HuH-7.5 (cell line): ENCODE measurements at regions not wholly inside any gene's neighbourhood (a gene's known extent, or its start where the extent isn't known, plus 50 kb on each side); places are given as distances from the start of the nearest gene placed in this dataset.
A peak's percentile ranks its signal among the peaks of the same experiment; 100 is the strongest.

Source experiments
- DNase-seq: peaks from one replicate; pipeline ENCODE4 v3.0.0; 2011; ENCODE audit warnings: low spot score

DNA sequence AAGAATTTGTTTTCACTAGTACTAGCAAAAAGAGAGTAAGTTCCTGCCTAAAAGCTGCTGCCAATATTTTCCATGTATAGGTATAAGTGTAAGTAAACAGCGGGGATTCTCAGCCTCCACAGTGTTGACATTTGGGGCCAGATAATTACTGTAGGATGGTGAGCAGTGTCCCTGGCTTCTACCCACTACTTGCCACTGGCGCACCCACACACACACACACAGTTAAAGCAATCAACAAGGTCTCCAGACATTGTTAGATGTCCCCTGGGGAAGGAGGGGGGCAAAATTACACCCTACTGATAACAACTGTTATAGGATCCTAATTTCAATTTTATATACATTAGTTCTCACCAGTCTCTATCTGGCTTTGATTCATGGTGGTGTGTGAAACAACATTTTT is 417.0 kb upstream of the PSMD7 start:
- no peak for DNase-seq

DNA sequence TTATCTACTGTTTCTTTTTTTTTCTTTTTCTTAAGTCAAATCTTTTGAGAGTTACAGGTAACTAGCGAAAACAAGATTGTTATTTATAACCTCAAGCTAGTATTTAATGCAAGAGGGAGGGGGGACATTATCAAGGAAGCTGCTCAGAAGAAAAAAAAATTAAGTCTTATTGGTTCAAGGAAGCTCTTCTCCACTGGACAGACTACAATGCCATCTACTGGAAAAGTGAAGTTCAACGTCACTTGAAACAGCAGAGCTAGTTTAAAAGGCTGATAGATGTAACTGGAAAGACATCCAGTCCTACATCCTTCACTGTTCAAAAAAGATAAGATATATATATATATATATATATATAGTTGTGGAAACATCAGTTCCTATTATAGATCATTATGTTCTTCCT is 418.0 kb upstream of the PSMD7 start:
- peak; percentile 29 for DNase-seq

DNA sequence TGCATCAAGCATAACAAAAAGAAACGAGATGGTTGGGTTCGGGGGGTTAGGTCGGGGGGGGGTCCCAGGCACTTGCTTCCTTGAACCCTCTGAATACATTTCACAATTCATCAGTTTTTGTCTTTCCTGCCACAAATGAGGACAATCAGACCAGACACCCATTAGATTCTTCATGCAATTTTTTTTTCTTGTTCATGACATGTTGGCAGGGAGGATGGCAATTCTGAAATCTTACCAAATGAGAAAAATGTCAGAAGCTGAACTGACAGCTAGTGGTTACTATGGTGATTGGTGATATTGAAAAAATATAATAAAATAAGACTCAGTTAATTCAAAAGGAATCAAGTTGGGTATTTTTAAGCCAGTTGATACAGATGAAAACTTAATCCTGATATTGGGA is 419.5 kb upstream of the PSMD7 start:
- no peak for DNase-seq

DNA sequence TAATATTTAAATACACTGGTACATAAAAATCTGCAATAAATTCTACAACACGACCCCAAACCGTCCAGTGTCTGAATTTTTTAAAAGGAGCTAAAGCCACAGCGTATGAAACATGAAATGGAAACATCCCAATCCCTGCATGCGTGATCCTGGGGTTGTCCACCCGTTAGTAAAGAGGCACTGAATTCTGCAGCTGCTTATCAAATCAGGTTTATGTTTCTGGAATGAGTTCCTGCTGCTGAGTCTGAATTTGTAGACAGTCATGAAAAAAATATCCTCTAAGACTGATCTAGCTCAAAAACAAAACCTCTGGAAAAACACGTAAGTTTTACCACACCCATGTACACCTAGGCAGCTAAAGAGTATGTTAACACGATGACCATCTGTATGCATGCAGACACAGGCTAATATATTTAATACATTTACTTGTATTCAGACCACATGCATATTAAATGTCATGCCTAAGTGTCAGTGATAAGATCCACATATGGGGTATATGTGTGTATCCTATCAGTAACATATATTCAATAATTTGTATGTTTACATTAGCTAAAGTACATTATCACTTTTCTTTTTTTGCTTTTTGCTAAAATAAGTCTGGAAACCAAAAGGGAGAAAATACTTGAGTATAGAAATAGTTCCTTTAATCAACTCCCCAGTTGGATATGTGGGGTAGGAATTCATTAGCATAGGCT is 420.5 kb upstream of the PSMD7 start:
- DNase-seq = no peak

DNA sequence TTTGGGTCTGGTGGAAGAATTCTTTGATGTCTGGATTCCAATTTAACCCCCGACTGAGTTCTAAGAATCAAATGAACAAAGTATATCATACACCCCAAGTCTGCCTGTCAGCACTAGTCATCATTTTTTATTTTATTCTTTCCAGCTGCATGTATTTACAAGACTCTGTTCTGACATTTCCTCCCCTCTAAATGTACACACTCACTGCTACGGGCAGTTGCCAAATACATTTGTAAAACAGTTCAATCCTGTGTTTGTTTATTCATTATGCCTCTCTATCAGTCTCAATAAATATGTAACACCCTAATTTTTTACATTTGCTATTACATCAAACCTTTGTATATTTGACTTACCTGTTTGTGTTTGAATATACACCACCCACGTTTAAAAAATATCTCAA is 422.3 kb upstream of the PSMD7 start:
- DNase-seq = no peak

DNA sequence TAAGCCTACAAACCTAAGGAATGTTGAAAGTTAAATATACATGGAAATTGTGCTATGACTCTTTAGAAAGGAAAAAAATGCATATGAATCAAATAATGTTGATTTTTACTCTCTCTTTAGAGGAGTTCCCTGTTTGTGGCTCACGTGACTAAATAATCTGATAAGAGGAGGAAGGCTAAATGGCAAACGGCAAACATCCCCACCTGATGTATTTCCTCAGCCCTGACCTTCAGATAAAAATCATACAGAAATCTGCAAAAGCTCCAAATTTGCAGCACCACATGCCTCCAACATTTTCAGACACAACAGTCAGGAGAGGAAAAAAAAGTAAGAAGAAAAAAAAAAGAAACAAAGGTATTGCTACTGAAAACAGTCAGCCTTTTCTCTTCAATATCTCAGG is 423.0 kb upstream of the PSMD7 start:
- no peak for DNase-seq

DNA sequence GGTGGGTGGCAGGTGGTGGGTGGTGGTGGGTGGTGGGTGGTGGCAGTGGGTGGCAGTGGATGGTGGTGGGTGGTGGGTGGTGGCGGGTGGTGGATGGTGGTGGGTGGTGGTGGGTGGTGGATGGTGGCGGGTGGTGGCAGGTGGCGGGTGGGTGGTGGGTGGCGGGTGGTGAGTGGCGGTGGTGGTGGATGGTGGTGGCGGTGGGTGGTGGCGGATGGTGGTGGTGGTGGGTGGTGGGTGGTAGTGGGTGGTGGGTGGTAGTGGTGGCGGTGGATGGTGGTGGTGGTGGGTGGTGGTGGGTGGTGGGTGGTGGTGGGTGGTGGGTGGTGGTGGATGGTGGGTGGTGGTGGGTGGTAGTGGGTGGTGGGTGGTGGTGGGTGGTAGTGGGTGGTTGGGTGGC is 423.8 kb upstream of the PSMD7 start:
- no peak for DNase-seq

DNA sequence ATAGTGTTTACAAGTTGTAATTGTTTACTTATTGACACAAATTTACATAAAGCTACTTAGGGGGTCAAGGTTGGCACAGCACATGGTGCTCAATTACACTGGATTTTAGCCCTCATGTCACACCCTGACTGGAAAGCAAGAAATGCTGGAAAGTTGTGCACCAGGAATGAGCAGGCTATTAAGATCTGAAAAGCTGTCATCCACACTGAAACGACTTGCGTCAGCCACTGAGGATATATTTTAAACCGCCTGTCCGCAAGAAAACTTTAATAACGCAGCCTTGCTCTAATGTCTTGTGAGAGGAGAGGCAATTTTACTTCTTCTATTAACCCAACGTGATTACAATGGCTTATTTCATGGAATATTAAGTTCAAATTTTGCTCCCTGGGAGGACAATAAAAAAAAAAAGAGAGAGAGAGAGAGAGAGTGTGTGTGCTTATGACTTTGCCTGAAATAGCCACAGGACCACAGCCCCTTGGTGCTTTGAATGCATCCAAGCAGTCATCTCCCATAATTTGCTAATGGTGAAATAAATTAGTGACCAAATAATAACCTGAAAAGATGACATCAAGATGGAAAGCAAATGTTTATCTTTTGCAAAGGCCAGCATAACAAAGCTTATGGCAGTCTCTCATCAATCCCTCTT is 425.4 kb upstream of the PSMD7 start:
- DNase-seq = no peak

DNA sequence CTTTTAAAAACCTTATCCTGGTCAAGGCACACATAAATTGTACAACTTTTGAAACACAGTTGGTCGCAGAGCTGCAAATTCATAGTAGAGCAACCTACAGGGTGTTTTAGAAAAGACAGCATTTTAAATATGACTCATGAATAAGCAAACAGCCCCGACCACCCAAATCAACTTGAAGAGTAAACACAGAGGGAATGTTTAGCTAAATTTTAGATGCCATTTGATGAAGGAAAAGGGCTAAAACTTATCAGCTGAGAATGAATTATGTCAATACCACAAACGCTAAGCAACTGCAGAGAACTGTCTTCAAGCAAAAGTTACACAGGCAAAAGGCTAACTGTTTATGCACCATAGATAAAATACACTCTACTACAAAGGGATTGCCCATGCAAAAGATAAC is 427.5 kb upstream of the PSMD7 start:
- no peak for DNase-seq

DNA sequence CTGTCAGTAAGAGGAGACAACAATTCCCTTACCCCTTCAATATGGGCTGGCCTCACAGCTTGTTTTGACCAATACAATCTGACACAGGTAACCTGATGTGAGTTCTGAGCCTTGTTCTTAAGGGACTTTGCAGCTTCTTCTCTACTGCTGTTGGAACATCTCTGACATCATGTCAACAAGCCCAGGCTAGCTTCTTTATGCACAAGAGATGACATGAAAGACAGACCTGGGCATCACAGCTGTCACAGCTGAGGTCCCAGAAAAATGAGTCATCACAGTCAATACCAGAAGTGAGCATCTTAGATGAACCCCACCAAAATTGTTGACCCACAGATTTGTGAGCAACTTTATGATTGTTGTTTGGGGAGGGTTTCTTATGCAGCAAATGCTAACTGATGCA is 431.7 kb upstream of the PSMD7 start:
- DNase-seq = no peak

DNA sequence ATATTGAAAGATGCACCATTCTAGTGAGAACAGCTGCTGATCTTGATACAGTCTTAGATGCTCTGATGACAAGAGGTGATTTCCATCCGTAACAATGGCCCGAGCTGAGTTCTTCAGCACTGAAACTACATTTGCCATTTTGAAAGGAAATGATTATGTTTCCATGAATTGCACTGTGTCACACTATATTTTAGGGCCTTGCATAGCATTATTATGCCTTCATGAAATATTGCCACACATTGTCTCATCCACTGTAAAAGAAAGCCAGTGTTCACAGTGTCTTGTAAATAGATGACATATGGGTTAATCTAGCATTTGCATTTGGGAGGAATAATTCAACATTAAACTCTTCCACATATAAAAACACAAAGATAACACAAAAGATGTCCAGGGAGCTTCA is 438.3 kb upstream of the PSMD7 start:
- DNase-seq = no peak

DNA sequence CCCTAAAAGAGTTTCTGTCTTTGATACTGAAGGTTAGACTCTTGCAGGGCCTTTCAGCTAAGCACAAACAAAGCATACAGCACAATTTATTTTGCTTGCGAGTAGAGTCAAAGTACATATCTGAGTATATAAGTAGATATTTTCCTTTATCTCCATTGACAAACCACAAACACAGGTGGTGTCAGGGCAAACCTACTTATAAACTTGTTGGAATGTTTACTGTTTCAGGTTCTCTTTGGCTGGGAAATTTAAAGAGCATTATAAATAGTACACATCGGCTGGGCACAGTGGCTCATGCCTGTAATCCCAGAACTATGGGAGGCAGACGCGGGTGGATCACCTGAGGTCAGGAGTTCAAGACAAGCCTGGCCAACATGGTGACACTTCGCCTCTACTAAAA is 442.6 kb upstream of the PSMD7 start:
- no peak for DNase-seq

DNA sequence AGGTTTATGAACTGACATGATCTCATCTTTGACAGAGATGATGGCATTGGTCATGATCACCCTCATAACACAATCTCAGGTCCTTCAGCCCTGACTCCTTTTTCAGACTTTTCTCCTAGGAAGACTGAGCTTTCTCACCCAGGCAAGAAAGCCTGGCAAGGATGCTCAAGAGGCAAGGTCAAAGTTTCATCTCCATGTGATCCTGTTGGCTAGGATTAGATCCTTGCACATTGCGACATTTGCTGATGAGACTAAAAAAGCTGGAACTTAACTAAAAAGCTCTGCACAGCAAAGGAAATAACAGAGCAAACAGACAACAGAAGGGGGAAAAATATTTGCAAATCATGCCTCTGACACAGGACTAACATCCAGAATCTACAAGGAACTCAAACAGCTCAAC is 444.1 kb upstream of the PSMD7 start:
- no peak for DNase-seq

DNA sequence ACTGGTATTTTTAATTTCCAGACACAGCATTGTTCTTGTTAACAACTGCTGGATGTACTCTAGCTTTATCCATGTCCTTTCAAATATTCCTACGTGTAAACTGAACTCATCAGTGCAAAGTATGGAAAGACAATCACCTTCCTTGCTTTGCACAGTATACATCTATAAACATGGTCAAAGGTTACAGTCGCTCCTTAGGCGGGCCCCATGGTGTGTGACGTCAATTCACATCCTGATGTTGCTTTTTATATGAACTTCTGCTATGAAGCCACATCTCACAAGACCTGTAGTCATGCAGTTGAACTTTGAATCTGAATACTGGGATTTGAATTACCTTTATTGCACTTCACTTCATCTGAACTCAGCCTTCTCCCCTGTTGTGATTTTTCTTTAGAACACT is 447.6 kb upstream of the PSMD7 start:
- no peak for DNase-seq

DNA sequence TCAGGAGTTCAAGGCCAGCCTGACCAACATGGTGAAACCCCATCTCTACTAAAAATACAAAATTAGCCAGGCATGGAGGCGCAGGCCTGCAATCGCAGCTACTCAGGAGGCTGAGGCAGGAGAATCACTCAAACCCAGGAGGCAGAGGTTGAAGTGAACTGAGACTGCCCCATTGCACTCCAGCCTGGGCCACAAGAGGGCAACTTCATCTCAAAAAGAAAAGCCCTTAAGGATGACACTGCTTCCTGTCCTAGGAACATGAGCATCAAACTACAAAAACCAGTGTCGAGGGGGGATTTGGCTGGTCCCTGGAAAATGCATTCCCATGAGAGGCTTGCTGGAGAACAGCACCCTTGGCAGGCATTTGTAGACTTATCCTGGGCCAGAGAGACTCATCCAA is 449.5 kb upstream of the PSMD7 start:
- no peak for DNase-seq

DNA sequence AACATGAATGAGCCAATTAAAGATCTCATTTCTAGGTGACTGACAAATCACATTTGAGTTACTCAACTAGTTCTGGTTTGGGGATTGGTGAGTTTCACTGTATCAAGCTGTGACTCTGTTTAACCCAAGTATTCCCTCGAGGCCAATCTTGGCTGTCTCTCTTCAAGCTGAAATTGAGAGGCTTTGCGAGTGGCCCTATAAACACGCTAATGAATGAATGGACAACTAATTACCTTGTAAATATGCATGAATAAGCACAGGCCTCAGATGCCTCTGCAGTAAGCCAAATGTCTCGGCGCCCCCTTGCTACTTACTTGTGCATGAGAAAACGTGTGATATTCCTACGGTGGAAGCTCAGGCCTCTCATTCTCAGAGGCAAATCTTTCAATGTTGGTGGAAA is 450.3 kb upstream of the PSMD7 start:
- DNase-seq = no peak

DNA sequence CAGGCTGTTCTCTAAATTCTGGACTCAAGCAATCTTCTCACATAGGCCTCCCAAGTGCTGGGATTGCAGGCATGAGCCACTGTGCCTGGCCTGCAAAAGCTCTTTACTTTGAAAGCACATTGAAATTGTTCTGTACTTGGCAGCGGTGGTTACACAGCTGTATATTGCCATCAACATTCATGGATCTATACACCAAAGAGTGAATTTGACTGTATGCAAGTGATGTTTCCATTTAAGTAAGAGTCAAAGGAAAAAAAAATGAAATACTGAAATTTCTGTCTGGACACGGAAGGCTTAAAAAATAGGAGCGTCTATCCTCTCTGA is 450.6 kb upstream of the PSMD7 start:
- no peak for DNase-seq

DNA sequence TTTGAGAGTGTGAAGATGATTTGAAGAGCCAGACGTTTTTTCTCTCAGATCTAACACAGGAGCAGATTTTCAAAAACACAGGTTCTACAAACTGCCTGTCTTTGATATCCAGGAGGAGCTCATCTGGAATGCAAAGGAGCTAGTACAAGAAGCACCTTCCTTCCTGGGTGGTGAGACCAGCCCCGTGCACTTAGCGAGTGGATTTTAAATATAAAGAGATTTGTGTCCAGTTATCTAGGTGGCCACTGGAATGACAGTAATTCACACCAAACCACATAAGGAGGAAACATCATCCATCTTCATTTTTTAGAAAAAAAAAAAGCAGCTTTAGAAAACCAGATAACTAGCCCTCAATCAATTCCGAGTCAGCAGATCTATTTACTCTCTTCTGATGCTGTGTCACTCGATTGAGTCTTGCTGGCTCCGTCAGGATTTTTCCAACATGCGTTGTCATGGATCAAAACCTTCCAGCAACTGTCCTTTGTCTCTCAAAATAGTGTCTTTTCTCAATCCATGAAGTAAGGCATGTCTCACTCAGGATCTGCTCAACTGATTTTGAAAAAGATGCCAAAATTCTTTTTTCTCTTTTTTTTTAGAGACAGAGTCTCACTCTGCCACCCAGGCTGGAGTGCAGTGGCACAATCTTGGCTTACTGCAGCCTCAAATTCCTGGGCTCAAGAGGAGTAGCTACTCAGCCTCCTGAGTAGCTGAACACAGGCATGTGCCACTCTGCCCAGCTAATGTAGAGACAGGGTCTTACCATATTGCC is 451.2 kb upstream of the PSMD7 start:
- no peak for DNase-seq

DNA sequence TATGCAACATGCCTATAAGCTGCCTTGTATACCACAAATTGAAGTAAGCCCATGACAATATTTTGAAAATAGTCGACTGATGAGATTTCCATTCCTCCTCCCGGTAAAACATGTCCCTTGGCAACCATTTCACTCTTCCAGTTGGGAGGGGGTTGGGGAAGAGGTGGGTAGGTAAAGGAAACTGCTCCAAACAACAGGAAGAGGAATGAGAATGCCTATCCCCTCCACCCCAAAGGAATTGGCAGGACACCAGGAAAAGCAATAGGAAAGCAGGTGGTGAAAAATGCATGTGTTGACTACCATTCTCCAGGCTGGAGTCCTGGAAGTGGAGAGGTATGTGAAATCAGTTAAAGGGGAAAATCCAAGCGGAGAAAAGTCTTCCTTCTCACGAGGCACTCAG is 455.9 kb upstream of the PSMD7 start:
- DNase-seq = no peak

DNA sequence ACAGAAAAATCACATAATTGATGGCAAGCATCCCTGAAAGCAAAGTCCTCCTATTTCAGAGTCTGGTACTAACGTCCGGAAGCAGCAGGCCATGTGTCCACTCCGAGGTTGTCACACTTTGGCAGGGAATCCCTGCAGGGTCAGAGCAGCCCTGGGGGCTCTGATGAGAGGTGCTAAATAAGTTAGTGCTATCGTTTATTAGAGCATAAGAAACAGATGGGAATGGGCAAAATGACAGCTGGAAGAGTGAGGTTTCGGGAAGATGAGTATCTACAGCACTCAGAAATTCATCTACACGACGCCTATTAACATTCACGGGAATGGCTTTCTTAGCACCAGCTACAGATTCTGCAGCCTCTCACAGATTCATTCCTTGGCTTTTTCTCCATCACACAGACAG is 465.4 kb upstream of the PSMD7 start:
- no peak for DNase-seq

DNA sequence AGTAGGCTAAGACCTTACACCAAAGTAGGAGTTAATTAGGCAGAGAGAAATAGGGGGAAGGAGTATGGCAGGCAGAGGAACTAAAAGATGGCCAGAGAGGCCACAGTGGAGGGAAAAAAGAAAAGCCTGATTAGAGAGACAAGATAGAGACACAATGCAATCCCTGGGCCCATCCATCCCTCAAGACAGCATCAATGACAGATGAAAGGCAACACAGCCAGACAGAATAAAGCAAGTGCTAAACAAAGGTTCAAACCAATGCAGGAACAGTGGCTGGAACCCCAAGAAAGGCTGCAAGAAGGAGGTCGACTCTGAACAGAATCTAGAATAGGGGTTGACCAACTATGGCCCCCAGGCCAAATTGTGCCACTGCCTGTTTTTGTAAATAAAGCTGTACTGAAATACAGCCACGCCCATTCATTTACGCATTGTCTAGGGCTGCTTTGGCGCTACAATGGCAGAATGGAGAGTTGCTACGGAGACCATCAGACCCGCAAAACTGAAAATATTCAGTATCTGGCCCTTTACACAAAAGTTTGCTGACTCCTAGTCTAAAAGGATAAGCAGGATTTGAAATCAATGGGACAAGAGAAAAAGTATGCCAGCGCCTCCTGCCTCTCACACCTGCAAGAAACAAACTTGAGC is 473.3 kb upstream of the PSMD7 start:
- no peak for DNase-seq

DNA sequence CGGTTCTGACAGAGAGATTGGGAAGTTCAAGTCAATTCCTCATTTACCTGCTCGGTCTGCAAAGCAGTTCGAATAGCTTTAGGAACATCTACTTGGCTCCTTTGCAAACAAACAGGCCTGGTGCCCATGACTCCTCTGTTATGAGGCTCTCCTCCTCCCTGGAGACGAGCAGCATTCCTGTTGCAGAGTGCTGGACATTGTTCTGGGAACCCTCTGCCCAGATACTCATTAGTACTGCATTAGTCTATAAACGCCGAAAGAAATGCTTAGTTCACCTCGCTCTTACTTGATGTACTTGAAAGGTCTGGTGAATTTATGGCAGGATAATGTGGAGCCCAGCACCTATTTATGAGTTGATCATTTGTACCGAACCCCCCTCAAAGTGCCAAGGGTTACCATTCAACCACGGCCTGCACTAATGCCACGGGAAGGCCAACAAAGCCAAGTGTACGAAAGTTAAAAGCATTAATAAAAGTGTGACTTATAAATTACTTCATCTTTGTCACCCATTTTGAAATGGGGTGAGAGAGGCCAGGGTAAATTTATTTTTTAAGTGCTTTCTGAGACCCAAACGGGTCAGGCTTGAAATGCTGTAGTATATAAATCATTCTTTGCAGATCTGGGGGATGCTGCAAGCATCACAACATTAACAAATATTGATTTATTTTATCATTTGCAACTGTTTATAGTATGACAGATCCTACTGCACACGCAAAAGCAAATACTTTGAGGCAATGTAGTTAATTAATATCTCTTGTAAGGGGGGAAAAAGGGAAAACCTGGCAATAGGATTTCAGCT is 478.9 kb upstream of the PSMD7 start:
- DNase-seq = no peak
